Activated T-cell treated with anti-CD3 and anti-CD28 coated beads, Interleukin-2, amount 50 U/mL, for 72 hours (primary cell): ENCODE measurements at regions not wholly inside any gene's neighbourhood (a gene's known extent, or its start where the extent isn't known, plus 50 kb on each side); places are given as distances from the start of the nearest gene placed in this dataset.

ENCODE experiments used
- ATAC-seq, 2 donors: fragments of 150-1000 bp; cut with Tn5 transposase; replicated peaks in 1 of 2; 2 replicates each; pipeline ENCODE4 v1.10.0; 2021; ENCODE audit warnings: moderate library complexity in 2 of 2, mild to moderate bottlenecking in 1 of 2
- DNase-seq, 2 donors: peaks; one replicate each; pipeline ENCODE4 v3.0.0; 2021 to 2022; ENCODE audit warnings: mixed read lengths in 1 of 2
- H3K27ac Mint-ChIP-seq: one replicate; pipeline ENCODE4 v1.8.0; 2022; ENCODE audit warnings: mild to moderate bottlenecking, moderate library complexity, mixed read lengths
- H3K27me3 Mint-ChIP-seq: one replicate; pipeline ENCODE4 v1.8.0; 2022; ENCODE audit warnings: low read depth, mixed read lengths
- H3K36me3 Mint-ChIP-seq, 2 donors: one replicate each; pipeline ENCODE4 v1.8.0; 2022; ENCODE audit warnings: mixed read lengths in 2 of 2, mild to moderate bottlenecking in 1 of 2; ENCODE audit not compliant: insufficient read depth in 2 of 2
- H3K4me1 Mint-ChIP-seq: one replicate; pipeline ENCODE4 v1.8.0; 2022; ENCODE audit warnings: low read depth, mixed read lengths
- H3K4me3 Mint-ChIP-seq, 2 donors: one replicate each; pipeline ENCODE4 v1.8.0; 2022; ENCODE audit warnings: mild to moderate bottlenecking in 2 of 2, mixed read lengths in 2 of 2, moderate library complexity in 2 of 2
- H3K9me3 Mint-ChIP-seq, 2 donors: one replicate each; pipeline ENCODE4 v1.8.0; 2022; ENCODE audit warnings: mixed read lengths in 2 of 2

DNA sequence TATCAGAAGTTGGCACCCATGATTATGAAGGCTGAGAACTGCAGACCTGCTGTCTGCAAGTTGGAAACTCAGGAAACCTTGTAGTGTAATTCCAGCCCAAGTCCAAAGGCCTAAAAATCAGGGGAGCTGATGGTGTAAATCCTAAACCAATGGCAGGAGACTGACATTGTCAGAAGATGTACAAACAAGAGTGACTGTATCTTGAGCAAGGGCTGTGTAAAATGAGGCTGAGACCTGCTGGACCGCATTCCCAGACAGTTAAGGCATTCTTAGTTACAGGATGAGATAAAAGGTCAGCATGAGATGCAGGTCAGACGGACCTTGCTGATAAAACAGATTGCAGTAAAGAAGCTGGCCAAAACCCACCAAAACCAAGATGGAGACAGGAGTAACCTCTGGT is 147.7 kb downstream of the COG6 start:
- Mint-ChIP-seq H3K36me3 (peaks cover 7 to 8% of the 10 kb centered on the region in 2 donors), H3K9me3 (peaks cover 5 to 8% of the 10 kb centered on the region in 2 donors), H3K27ac (peak overlapping the region; percentile 83), H3K4me3 (no peak overlapping the region), H3K4me1 (peaks cover 15% of the 10 kb centered on the region), H3K27me3 (no peaks in the 10 kb centered on the region)
- DNase-seq (no peak), ATAC-seq (no peak)

DNA sequence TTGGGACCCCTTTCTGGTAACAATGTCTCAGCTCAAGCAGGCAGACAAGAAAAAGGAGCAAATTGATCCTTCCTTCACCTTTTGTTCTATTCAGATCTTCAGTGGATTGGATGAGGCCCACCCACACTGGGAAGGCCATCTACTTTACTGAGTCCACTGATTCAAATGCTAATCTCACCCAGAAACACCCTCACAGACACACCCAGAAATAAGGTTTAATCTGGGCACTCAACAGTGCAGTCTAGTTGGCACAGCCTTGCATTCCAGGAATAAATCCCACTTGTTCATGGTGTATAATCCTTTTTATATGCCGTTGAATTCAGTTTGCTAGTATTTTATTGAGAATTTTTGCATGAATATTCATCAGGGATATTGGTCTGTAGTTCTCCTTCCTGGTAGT is 148.4 kb downstream of the COG6 start:
- peak in 1 of 2 donors; percentile 36 for ATAC-seq
- Mint-ChIP-seq H3K4me3 (peak overlapping the region in 1 of 2 donors; percentile 48), H3K36me3 (peaks cover 6 to 7% of the 10 kb centered on the region in 2 donors), H3K27me3 (no peaks in the 10 kb centered on the region), H3K27ac (peak overlapping the region; percentile 87), H3K9me3 (peaks cover 5 to 8% of the 10 kb centered on the region in 2 donors), H3K4me1 (peaks cover 19% of the 10 kb centered on the region)
- no peak for DNase-seq

DNA sequence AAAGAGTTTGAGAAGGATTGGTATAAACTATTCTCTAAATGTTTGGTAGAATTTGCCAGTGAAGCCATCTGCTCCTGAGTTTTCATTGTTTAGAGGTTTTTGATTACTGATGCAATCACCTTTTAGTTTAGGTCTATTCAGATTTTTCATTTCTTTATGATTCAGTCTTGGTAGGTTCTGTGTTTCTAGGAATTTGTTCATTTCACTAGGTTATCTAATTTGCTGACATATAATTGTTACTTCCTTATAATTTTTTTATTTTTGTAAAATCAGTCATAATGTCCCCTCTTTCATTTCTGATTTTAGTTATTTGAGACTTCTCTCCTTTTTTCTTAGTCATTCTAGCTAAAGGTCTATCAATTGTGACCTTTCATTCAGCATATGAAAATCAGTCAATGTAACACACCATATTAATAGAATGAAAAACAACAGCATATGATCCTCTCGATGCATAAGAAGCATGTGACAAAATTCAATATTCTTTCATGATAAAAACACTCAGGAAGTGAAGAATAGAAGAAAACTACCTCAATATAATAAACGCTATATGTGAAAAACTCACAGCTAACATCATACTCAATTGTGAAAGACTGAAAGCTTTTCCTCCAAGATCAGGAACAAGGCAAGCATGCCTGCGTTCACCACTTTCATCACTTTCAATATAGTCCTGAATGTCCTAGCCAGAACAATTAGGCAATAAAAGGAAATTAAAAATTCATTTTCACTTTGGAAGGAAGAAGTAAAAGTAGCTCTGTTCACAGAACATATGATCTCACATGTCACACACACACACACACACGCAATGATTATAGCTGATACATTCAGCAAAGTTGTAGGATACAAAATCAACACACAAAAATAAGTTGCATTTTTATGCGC is 149.1 kb downstream of the COG6 start:
- peak overlapping the region; percentile 1 to 48 for H3K4me3 Mint-ChIP-seq
- ATAC-seq, result peak; percentile 51 to 79
- peak overlapping the region; percentile 87 for H3K27ac Mint-ChIP-seq
- H3K36me3 Mint-ChIP-seq, result peaks cover 6 to 7% of the 10 kb centered on the region in 2 donors
- peaks cover 5 to 8% of the 10 kb centered on the region in 2 donors for H3K9me3 Mint-ChIP-seq
- no peaks in the 10 kb centered on the region for H3K27me3 Mint-ChIP-seq
- peaks cover 19% of the 10 kb centered on the region for H3K4me1 Mint-ChIP-seq
- no peak for DNase-seq

DNA sequence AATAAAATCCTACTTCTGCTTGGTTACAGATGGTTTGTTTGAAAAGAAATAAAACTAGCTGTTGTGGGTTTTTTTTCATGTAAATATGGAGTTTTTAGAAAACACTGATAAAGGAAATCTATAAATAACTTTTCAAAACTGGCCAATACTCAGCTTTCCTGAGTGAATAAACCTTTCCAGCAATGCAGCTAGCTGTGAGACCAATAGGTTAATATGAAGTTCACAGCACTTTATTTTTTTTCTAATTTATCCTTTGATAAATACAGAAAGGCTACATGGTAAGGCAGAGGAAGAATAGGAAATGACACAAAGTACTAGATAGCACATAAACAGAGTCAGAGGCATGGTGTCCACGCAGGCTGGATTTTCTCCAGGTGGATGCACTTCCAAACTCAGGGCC is 154.0 kb downstream of the COG6 start:
- ATAC-seq (no peak), DNase-seq (no peak)
- Mint-ChIP-seq H3K27me3 (no peaks in the 10 kb centered on the region), H3K4me3 (no peak overlapping the region), H3K27ac (no peak overlapping the region), H3K36me3 (no peaks in the 10 kb centered on the region), H3K4me1 (peaks cover 15% of the 10 kb centered on the region), H3K9me3 (no peaks in the 10 kb centered on the region)

DNA sequence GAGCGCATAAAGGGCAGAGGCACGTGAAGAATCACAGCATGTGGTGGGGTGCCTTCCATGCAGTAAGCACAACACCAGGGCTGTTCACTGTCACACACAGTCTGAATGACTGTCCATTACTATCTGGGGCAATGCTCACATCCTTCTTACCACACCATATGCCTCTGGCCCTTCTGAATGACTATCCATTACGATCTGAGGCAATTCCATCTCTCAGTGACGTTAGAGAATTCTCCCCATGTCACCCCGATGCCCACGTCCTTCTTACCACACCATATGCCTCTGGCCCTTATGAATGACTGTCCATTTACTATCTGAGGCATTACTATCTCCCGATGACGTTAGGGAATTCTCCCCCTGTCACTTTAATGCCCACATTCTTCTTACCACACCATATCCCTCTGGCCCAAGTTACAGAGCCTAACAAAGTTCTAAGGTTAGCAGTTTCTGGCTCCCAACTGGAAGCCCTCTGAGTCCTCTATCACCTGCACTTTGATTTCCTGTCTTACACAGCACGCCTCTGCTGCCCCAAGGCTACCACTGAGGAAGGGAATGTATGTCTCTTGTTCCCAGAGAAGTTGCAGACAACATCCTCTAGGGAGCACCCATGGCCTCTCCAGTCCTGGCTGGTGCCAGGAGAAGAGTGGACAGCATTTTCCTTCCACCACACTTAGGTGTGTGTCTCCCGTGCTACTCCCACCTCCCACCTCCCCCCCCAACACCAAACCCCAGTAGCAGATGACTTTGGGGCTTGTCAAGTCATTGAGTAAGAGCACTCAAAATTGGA is 154.8 kb downstream of the COG6 start:
- no peak overlapping the region for H3K4me3 Mint-ChIP-seq
- DNase-seq (no peak), ATAC-seq (no peak)
- peaks cover 10% of the 10 kb centered on the region for H3K4me1 Mint-ChIP-seq
- H3K27me3 Mint-ChIP-seq, result no peaks in the 10 kb centered on the region
- H3K36me3 Mint-ChIP-seq, result no peaks in the 10 kb centered on the region
- H3K27ac Mint-ChIP-seq, result no peak overlapping the region
- H3K9me3 Mint-ChIP-seq, result no peaks in the 10 kb centered on the region

DNA sequence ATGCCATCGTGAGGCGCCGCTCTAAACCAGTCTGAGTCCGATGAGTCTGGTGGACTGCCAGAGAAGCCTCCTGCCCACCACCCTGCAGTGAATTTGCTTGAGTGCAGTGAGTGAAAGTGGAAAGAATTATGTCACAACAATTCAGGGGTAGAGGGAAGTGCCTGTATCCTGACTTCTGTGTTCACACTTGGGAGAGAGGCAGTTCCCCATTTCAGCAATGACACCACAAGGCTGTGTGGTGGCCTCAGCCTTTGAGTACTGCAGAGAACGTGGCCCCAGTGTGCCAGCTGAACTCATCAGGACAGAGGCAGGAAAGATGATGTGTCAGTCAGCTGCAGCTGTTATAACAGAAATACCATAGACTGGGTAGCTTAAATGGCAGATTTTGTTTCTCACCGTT is 155.6 kb downstream of the COG6 start:
- Mint-ChIP-seq H3K27me3 (no peaks in the 10 kb centered on the region), H3K9me3 (no peaks in the 10 kb centered on the region), H3K27ac (no peak overlapping the region), H3K4me1 (peaks cover 10% of the 10 kb centered on the region), H3K36me3 (no peaks in the 10 kb centered on the region), H3K4me3 (no peak overlapping the region)
- no peak for DNase-seq
- no peak for ATAC-seq

DNA sequence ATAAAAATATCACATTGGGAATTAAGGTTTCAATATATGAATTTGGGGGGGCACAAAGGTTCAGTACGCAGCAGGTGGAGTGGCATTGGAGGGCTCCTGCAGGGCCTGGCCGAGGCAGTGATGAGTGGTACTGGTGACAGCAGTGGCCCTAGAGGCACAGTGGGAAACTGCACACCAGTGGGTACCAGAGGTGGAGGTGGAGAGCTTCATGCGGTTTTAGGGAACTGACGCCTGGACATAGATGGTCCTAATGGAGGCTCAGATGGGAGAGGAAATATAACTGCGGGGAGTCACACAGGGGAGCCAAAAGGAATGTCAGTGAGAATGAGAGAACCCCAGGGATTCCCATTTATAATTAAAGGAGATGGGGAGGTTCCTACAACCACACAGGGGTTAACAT is 156.2 kb downstream of the COG6 start:
- no peak overlapping the region for H3K27ac Mint-ChIP-seq
- H3K36me3 Mint-ChIP-seq, result no peaks in the 10 kb centered on the region
- ATAC-seq, result no peak
- peaks cover 10% of the 10 kb centered on the region for H3K4me1 Mint-ChIP-seq
- no peaks in the 10 kb centered on the region for H3K27me3 Mint-ChIP-seq
- no peak overlapping the region for H3K4me3 Mint-ChIP-seq
- no peaks in the 10 kb centered on the region for H3K9me3 Mint-ChIP-seq
- DNase-seq, result no peak

DNA sequence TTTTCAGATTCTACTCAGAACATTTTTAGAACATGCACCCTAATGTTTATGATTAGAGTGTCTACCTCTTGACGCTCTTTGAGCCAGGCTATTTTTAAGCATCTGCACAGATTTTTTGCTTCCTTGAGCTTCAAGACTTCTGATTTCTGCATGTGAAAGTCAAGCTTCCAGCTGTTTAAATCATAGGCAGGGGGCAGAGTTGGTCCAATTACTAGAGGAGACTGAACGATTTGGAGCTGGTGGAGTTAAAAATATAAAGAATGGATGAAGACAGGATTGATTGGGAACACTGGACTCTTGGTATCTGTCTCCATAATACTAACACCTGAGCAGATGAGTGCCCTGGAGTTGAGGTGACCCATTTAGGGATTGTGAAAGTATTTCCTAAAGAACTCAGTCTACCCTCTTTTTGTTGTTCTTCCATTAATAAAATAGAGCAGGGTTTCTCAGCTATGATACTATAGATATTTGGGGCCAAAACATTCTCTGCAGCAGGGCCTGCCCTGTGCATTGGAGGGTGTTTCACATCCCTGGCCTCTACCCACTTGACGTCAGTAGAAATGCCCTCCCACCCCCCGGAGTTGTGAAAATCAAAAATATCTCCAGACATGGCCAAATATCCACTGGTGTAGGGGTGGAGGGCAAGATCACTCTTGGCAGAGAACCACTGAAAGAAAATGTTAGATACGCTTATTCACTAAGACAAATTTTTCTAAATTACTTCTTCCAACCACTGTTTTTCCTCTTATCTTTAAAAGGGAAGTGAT is 160.1 kb downstream of the COG6 start:
- H3K27me3 Mint-ChIP-seq, result no peaks in the 10 kb centered on the region
- no peaks in the 10 kb centered on the region for H3K36me3 Mint-ChIP-seq
- peaks cover 6% of the 10 kb centered on the region for H3K4me1 Mint-ChIP-seq
- H3K4me3 Mint-ChIP-seq, result no peak overlapping the region
- ATAC-seq, result no peak
- no peak for DNase-seq
- H3K27ac Mint-ChIP-seq, result no peak overlapping the region
- H3K9me3 Mint-ChIP-seq, result no peaks in the 10 kb centered on the region

DNA sequence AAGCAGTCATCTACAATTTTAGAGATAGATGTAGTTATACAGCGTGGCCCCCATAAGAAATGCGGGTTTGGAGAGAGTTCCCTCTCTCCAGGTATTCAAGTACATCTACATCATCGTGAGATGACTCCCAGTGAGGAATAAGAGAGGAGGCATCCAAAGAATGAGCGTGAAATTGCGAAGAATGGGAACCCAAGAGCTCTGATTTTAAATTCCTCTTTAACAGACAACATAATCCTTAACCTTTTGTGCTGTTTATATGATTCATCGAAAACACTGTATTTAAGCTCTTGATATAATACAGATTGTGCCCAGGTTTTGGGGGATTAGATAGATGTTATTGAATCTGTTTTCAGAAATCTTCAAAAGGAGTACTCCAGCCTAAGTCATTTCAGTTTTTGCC is 161.5 kb downstream of the COG6 start:
- Mint-ChIP-seq H3K27ac (no peak overlapping the region), H3K4me1 (peaks cover 7% of the 10 kb centered on the region), H3K36me3 (no peaks in the 10 kb centered on the region), H3K4me3 (no peak overlapping the region), H3K9me3 (no peaks in the 10 kb centered on the region), H3K27me3 (peaks cover 5% of the 10 kb centered on the region)
- DNase-seq (no peak), ATAC-seq (no peak)

DNA sequence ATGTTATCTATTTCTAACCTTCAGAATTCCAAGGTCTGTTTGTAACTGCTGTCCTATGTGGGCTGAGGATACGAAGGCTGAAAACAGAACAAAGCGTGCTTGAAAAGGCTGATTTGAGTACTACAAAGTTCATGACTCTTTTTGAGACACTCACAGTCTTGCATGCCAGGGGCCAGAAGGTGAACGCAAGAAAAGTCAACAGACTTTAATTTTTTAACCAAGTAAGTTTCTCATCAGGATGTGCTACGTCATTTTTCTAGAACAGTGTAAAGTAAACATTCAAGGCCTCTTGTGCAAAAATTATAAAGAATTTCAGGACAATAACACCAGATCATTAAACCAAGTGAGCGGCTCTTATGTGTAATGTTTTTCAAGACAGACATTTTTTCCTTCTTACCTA is 163.5 kb downstream of the COG6 start:
- Mint-ChIP-seq H3K27ac (no peak overlapping the region), H3K4me3 (no peak overlapping the region)

DNA sequence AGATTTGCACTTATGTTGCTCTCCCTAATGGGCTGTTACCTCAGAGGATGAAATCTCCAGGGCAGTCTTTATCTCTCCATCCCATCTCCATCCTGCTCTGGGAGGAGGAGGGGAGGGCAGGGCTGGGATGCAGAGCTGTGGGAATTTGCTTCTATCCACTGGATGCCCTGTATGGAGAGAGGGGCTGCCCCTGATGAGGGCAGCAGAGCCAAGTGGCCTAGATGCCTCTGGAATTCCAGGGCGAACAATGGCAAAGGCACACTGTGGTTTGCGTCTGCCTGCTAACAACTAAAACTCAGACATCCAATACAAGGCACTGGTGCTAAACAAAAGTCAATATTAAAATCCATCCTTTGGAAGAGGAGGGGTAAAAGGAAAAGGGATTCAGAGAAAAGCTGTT is 165.1 kb downstream of the COG6 start:
- DNase-seq, result no peak
- no peak for ATAC-seq
- Mint-ChIP-seq H3K4me1 (peaks cover 30% of the 10 kb centered on the region), H3K27ac (no peak overlapping the region), H3K27me3 (peaks cover 5% of the 10 kb centered on the region), H3K4me3 (no peak overlapping the region), H3K36me3 (no peaks in the 10 kb centered on the region), H3K9me3 (no peaks in the 10 kb centered on the region)

More for the DNA sequence above, 163.5 kb downstream of the COG6 start:
- no peaks in the 10 kb centered on the region for H3K9me3 Mint-ChIP-seq
- H3K4me1 Mint-ChIP-seq, result peaks cover 27% of the 10 kb centered on the region
- H3K36me3 Mint-ChIP-seq, result no peaks in the 10 kb centered on the region
- peaks cover 5% of the 10 kb centered on the region for H3K27me3 Mint-ChIP-seq
- DNase-seq (no peak), ATAC-seq (no peak)

DNA sequence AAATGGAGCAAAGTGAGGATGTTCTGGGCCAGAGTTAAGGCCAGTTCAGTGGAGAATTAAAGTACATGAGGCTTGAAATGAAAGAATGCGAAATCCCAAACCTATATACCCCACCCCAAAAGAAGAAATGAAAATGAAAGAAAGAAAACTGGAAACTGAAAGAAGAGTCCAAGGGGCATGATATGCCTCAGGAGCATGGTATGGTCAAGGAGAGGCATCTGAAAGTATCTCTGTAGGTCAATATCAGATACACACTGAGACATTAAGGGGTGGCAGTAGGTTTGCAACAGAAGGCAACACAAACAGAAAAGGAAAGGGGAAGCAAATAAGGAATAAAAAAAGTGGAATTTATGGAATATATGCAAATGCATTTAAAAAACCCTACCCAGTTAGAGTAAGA is 166.5 kb downstream of the COG6 start:
- no peaks in the 10 kb centered on the region for H3K36me3 Mint-ChIP-seq
- peaks cover 5% of the 10 kb centered on the region for H3K27me3 Mint-ChIP-seq
- H3K9me3 Mint-ChIP-seq, result no peaks in the 10 kb centered on the region
- DNase-seq, result no peak
- no peak for ATAC-seq
- peaks cover 30% of the 10 kb centered on the region for H3K4me1 Mint-ChIP-seq
- peak overlapping the region in 1 of 2 donors; percentile 8 for H3K4me3 Mint-ChIP-seq
- H3K27ac Mint-ChIP-seq, result no peak overlapping the region

DNA sequence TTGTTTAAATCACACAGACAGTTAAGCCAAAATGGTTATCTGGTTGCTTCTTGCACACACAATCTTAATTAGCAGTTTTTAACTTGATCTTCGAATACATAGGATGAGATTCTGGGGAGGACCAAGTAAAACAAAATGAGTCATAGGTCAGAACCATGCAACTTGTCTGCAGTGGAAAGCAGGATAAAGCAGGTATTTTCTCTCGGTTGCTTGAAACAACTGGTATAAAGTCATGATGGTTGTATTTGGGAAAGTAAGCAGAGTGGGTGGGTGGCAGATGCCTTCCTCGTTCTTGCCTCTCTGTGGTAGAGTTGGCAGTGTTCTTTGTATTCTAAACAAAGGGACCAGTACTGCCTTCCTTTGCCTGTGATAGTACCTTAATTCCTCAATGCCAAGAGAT is 167.0 kb downstream of the COG6 start:
- ATAC-seq (no peak), DNase-seq (no peak)
- H3K27me3 Mint-ChIP-seq, result peaks cover 5% of the 10 kb centered on the region

More for the DNA sequence above, 167.0 kb downstream of the COG6 start:
- H3K4me3 Mint-ChIP-seq, result peak overlapping the region; percentile 56 to 81
- H3K27ac Mint-ChIP-seq, result no peak overlapping the region
- no peaks in the 10 kb centered on the region for H3K36me3 Mint-ChIP-seq
- H3K9me3 Mint-ChIP-seq, result no peaks in the 10 kb centered on the region
- peaks cover 30% of the 10 kb centered on the region for H3K4me1 Mint-ChIP-seq
